ENCODE measurements at regions not wholly inside any gene's neighbourhood (a gene's known extent, or its start where the extent isn't known, plus 50 kb on each side); places are given as distances from the start of the nearest gene placed in this dataset.
"Not testable (repeated sequence)": the region's sequence is repeated elsewhere in the genome, so short reads cannot be mapped to it uniquely, and the experiment has no call there.

GRCh38 chr7:25684360-25684759, 456.1 kb upstream of the NPVF start:
- H3K27ac ChIP-seq: no peak overlapping the region
- no peaks in the 10 kb centered on the region for H3K36me3 ChIP-seq
- TF ChIP-seq POLR2A (IDR thresholded peaks at IDR 0.05): no peak
- no peak for TF ChIP-seq CTCF (IDR thresholded peaks at IDR 0.05)
- no peaks in the 10 kb centered on the region for H3K9me3 ChIP-seq
- H3K27me3 ChIP-seq: no peaks in the 10 kb centered on the region
- no peaks in the 10 kb centered on the region for H3K4me1 ChIP-seq
- DNase-seq: no peak
- no peak overlapping the region for H3K4me3 ChIP-seq

GRCh38 chr7:25686493-25686892, 458.2 kb upstream of the NPVF start:
- Histone ChIP-seq H3K36me3 (no peaks in the 10 kb centered on the region), H3K9me3 (no peaks in the 10 kb centered on the region), H3K27me3 (no peaks in the 10 kb centered on the region), H3K4me1 (no peaks in the 10 kb centered on the region), H3K27ac (no peak overlapping the region), H3K4me3 (no peak overlapping the region)
- TF ChIP-seq POLR2A (IDR thresholded peaks at IDR 0.05): no peak
- no peak for TF ChIP-seq CTCF (IDR thresholded peaks at IDR 0.05)
- no peak for DNase-seq

- Histone ChIP-seq H3K4me1 (no peaks in the 10 kb centered on the region), H3K27ac (no peak overlapping the region), H3K4me3 (no peak overlapping the region), H3K36me3 (no peaks in the 10 kb centered on the region), H3K9me3 (no peaks in the 10 kb centered on the region), H3K27me3 (no peaks in the 10 kb centered on the region)
- DNase-seq: no peak
- no peak for TF ChIP-seq CTCF (IDR thresholded peaks at IDR 0.05)
These were observed 457.8 kb upstream of the NFE2L3 start for GRCh38 chr7:25694211-25694610.

- no peak for TF ChIP-seq POLR2A (IDR thresholded peaks at IDR 0.05)
- TF ChIP-seq CTCF (IDR thresholded peaks at IDR 0.05): no peak
- Histone ChIP-seq H3K27ac (no peak overlapping the region), H3K27me3 (no peaks in the 10 kb centered on the region), H3K36me3 (no peaks in the 10 kb centered on the region), H3K4me1 (no peaks in the 10 kb centered on the region), H3K9me3 (no peaks in the 10 kb centered on the region), H3K4me3 (no peak overlapping the region)
- DNase-seq: no peak
These were observed 457.3 kb upstream of the NFE2L3 start for GRCh38 chr7:25694699-25695098.

- Histone ChIP-seq H3K9me3 (no peaks in the 10 kb centered on the region), H3K4me3 (no peak overlapping the region), H3K27me3 (no peaks in the 10 kb centered on the region), H3K27ac (no peak overlapping the region), H3K4me1 (no peaks in the 10 kb centered on the region), H3K36me3 (no peaks in the 10 kb centered on the region)
- TF ChIP-seq CTCF (IDR thresholded peaks at IDR 0.05) (no peak), POLR2A (IDR thresholded peaks at IDR 0.05) (no peak)
- no peak for DNase-seq
These were observed 455.4 kb upstream of the NFE2L3 start for GRCh38 chr7:25696571-25696970.

- Histone ChIP-seq H3K27ac (no peak overlapping the region), H3K4me1 (no peaks in the 10 kb centered on the region), H3K9me3 (no peaks in the 10 kb centered on the region), H3K27me3 (no peaks in the 10 kb centered on the region), H3K4me3 (no peak overlapping the region), H3K36me3 (no peaks in the 10 kb centered on the region)
- DNase-seq: no peak
- TF ChIP-seq CTCF (IDR thresholded peaks at IDR 0.05) (no peak), POLR2A (IDR thresholded peaks at IDR 0.05) (no peak)
These were observed 453.4 kb upstream of the NFE2L3 start for GRCh38 chr7:25698451-25699113.

- DNase-seq, H3K27me3 ChIP-seq, H3K36me3 ChIP-seq, H3K9me3 ChIP-seq, H3K4me3 ChIP-seq, H3K4me1 ChIP-seq, H3K27ac ChIP-seq: not testable (repeated sequence)
These were observed 451.9 kb upstream of the NFE2L3 start for GRCh38 chr7:25700141-25700540.

Measured in Peyer's patch (tissue), 4 donors.